Left cardiac atrium (tissue), 4 donors: ENCODE measurements at regions not wholly inside any gene's neighbourhood (a gene's known extent, or its start where the extent isn't known, plus 50 kb on each side); places are given as distances from the start of the nearest gene placed in this dataset.
A peak's percentile ranks its signal among the peaks of the same experiment; 100 is the strongest.
"Not testable (repeated sequence)": the region's sequence is repeated elsewhere in the genome, so short reads cannot be mapped to it uniquely, and the experiment has no call there.

ENCODE experiments used
- ATAC-seq, 2 donors: fragments of 200-7000 bp; cut with Tn5 transposase; one replicate each; pipeline ENCODE4 v1.9.1; 2020; ENCODE audit warnings: mild to moderate bottlenecking in 2 of 2, moderate library complexity in 2 of 2
- DNase-seq: peaks from one replicate; pipeline ENCODE4 v3.0.0-alpha.2; 2020
- intact Hi-C, 2 donors: fragments of 100-400 bp; cut with DNase I; formaldehyde crosslinking; loops; one replicate each; pipeline versions ENCODE4 v1.14.1 to v1.15.1; 2022 to 2023
- donor health status: DM: no; HTN: yes; CAD: no.
- donor health status: DM: no; HTN: yes; CAD: no; lungs with severe emphysema.
- donor health status: DM: yes; HTN: yes; CAD: no.
- donor health status: Dilated cardiomyopathy.

- intact Hi-C loops = loop anchor here in 1 of 2 donors (5.0 kb wide), 1 partner anchor 237 kb away; no protein-coding TSS in a partner anchor
- DNase-seq (no peak), ATAC-seq (no peak)
Observed at GRCh38 chr3:190204200-190204599, 83.5 kb upstream of the P3H2 start.

GRCh38 chr3:190197346-190197763 is 76.7 kb upstream of the P3H2 start:
- ATAC-seq = no peak
- intact Hi-C loops = no loop called here

GRCh38 chr3:190194506-190194905 is 73.8 kb upstream of the P3H2 start:
- ATAC-seq = no peak
- intact Hi-C loops = no loop called here
- DNase-seq = no peak

More at GRCh38 chr3:190197346-190197763, 76.7 kb upstream of the P3H2 start:
- DNase-seq = no peak

GRCh38 chr3:190193210-190193609 is 72.5 kb upstream of the P3H2 start:
- intact Hi-C loops = no loop called here
- ATAC-seq = no peak
- DNase-seq = no peak

- intact Hi-C loops = no loop called here
- DNase-seq (no peak), ATAC-seq (no peak)
Observed at GRCh38 chr3:190192739-190193138, 72.0 kb upstream of the P3H2 start.

GRCh38 chr3:190192087-190192486 is 71.4 kb upstream of the P3H2 start:
- DNase-seq = no peak
- intact Hi-C loops = no loop called here
- ATAC-seq = no peak

- intact Hi-C loops = no loop called here
- DNase-seq (no peak), ATAC-seq (no peak)
Observed at GRCh38 chr3:190188197-190188596, 67.5 kb upstream of the P3H2 start.

- DNase-seq (no peak), ATAC-seq (peak in 1 of 2 donors; percentile 84)
- intact Hi-C loops = no loop called here
Observed at GRCh38 chr3:190183121-190183520, 62.4 kb upstream of the P3H2 start.

GRCh38 chr3:190182418-190183043 is 61.8 kb upstream of the P3H2 start:
- DNase-seq = no peak
- intact Hi-C loops = no loop called here
- no peak for ATAC-seq

- intact Hi-C loops = no loop called here
- no peak for ATAC-seq
- no peak for DNase-seq
Observed at GRCh38 chr3:190180268-190180667, 59.6 kb upstream of the P3H2 start.

- intact Hi-C loops = no loop called here
- no peak for ATAC-seq
- no peak for DNase-seq
Observed at GRCh38 chr3:190178779-190179178, 58.1 kb upstream of the P3H2 start.

- DNase-seq, intact Hi-C loops, ATAC-seq: not testable (repeated sequence)
Observed at GRCh38 chr3:190176933-190177525, 56.3 kb upstream of the P3H2 start.

GRCh38 chr3:190176106-190176505 is 55.4 kb upstream of the P3H2 start:
- ATAC-seq, intact Hi-C loops, DNase-seq: not testable (repeated sequence)

- ATAC-seq = no peak
- intact Hi-C loops = no loop called here
Observed at GRCh38 chr3:190175490-190175889, 54.8 kb upstream of the P3H2 start.

GRCh38 chr3:190174471-190174870 is 53.8 kb upstream of the P3H2 start:
- intact Hi-C loops = no loop called here
- DNase-seq (no peak), ATAC-seq (no peak)

More at GRCh38 chr3:190175490-190175889, 54.8 kb upstream of the P3H2 start:
- DNase-seq = no peak

- no peak for ATAC-seq
- DNase-seq = no peak
- intact Hi-C loops = no loop called here
Observed at GRCh38 chr3:190173426-190173825, 52.7 kb upstream of the P3H2 start.

GRCh38 chr3:190172751-190173150 is 52.1 kb upstream of the P3H2 start:
- DNase-seq (no peak), ATAC-seq (no peak)
- intact Hi-C loops = no loop called here
